Ovary (tissue), 3 donors: ENCODE measurements at regions not wholly inside any gene's neighbourhood (a gene's known extent, or its start where the extent isn't known, plus 50 kb on each side); places are given as distances from the start of the nearest gene placed in this dataset.

Experiments used
- CTCF ChIP-seq, 3 donors: fragments of 450-650 bp in 2 of 3; fragments of 200-600 bp in 1 of 3; IDR thresholded peaks; one replicate each; pipeline versions ENCODE4 v1.5.1 to v1.8.0; 2016 to 2022; ENCODE audit warnings: antibody characterized with exemption in 3 of 3, mild to moderate bottlenecking in 1 of 3
- EP300 ChIP-seq: sonication (generic); formaldehyde crosslinking; IDR thresholded peaks from one replicate; pipeline ENCODE4 v1.6.1; 2017; ENCODE audit warnings: antibody characterized with exemption
- POLR2A ChIP-seq: fragments of 450-650 bp; IDR thresholded peaks from one replicate; pipeline ENCODE4 v1.6.1; 2017; ENCODE audit warnings: antibody characterized with exemption, mild to moderate bottlenecking, moderate library complexity
- donor health status: DM: no; HTN: no; CAD: no.

DNA sequence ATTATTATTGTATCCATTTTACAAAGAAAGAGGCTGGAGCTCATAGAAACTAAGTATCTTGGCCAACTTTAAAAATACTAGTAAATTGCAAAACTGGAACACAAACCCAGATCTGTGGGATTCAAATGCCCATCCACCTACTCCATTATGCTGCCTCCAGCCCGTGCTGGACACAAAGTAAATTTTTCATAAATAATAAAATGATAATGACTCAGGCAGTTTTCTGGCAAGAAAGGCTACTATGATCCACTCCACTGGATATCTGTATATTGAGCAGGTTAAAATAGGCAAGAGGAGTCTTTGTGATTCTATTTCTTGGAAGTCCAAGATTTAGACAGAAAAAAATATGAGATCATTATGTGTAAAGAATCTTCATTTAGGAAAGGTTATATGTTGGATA, 138.3 kb upstream of the DUSP10 start:
- no peak for TF ChIP-seq POLR2A
- TF ChIP-seq CTCF (IDR thresholded peaks at IDR 0.05): no peak
- no peak for TF ChIP-seq EP300
